Colonic mucosa (tissue), 4 donors: ENCODE measurements at regions not wholly inside any gene's neighbourhood (a gene's known extent, or its start where the extent isn't known, plus 50 kb on each side); places are given as distances from the start of the nearest gene placed in this dataset.

Experiments used
- DNase-seq: peaks from one replicate; pipeline ENCODE4 v3.0.0-alpha.2; 2020
- H3K27ac ChIP-seq: fragments of 200-600 bp; one replicate; pipeline ENCODE4 v1.8.0; 2021
- H3K27me3 ChIP-seq: fragments of 200-600 bp; one replicate; pipeline ENCODE4 v1.8.0; 2021
- H3K36me3 ChIP-seq: fragments of 200-600 bp; one replicate; pipeline ENCODE4 v1.8.0; 2021
- H3K4me1 ChIP-seq: fragments of 200-600 bp; one replicate; pipeline ENCODE4 v1.8.0; 2021; ENCODE audit warnings: mild to moderate bottlenecking
- H3K4me3 ChIP-seq: fragments of 200-600 bp; one replicate; pipeline ENCODE4 v1.8.0; 2021
- H3K9ac ChIP-seq, 2 donors: one replicate each; pipeline ENCODE4 v1.7.0; 2013; ENCODE audit warnings: control low read depth in 2 of 2, low read depth in 2 of 2, low read length in 2 of 2
- H3K9me3 ChIP-seq: fragments of 200-600 bp; one replicate; pipeline ENCODE4 v1.8.0; 2021
- CTCF ChIP-seq: fragments of 200-600 bp; IDR thresholded peaks from one replicate; pipeline ENCODE4 v1.8.0; 2022; ENCODE audit warnings: antibody characterized with exemption, mild to moderate bottlenecking
- intact Hi-C: fragments of 100-400 bp; cut with DNase I; formaldehyde crosslinking; loops from one replicate; pipeline ENCODE4 v1.14.1; 2022
- donor health status: healthy.
- donor health status: DM: no; HTN: no; CAD: no.
- donor health status: DM: no; HTN: no; CAD: no.

- Histone ChIP-seq H3K27me3 (no peaks in the 10 kb centered on the region), H3K9me3 (no peaks in the 10 kb centered on the region), H3K27ac (no peak overlapping the region), H3K4me1 (no peaks in the 10 kb centered on the region), H3K9ac (no peak overlapping the region), H3K4me3 (no peak overlapping the region), H3K36me3 (no peaks in the 10 kb centered on the region)
- no peak for DNase-seq
- no peak for TF ChIP-seq CTCF
- intact Hi-C loops = no loop called here
Observed at GRCh38 chr2:196435189-196435588, 204.3 kb upstream of the CCDC150 start.

- Histone ChIP-seq H3K27me3 (no peaks in the 10 kb centered on the region), H3K4me3 (no peak overlapping the region), H3K9ac (no peak overlapping the region), H3K4me1 (no peaks in the 10 kb centered on the region), H3K36me3 (no peaks in the 10 kb centered on the region), H3K27ac (no peak overlapping the region), H3K9me3 (no peaks in the 10 kb centered on the region)
- DNase-seq = no peak
- no peak for TF ChIP-seq CTCF
- intact Hi-C loops = no loop called here
Observed at GRCh38 chr2:196437626-196438025, 201.9 kb upstream of the CCDC150 start.

DNA sequence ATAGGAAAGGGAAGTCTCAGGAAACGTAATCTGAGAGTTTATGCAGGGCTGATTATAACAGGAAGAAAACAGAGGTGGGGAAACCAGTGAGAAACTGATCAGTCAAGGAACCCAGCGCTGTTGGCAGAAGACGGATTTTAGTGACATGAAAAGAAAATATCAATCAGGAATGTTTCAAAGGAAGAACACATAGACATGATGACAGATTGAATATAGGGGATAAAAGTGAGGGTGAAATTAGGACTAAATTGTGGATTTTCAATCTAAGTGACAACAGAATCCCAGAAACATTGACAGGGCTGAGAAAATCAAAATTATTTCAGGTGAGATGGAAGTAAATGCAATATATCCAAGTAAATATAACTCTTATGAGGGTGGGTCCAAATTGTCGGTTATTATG, 199.8 kb upstream of the CCDC150 start:
- no peak for DNase-seq
- Histone ChIP-seq H3K9me3 (no peaks in the 10 kb centered on the region), H3K4me3 (no peak overlapping the region), H3K27ac (no peak overlapping the region), H3K4me1 (no peaks in the 10 kb centered on the region), H3K27me3 (no peaks in the 10 kb centered on the region), H3K36me3 (no peaks in the 10 kb centered on the region), H3K9ac (no peak overlapping the region)
- intact Hi-C loops = no loop called here
- no peak for TF ChIP-seq CTCF

GRCh38 chr2:196440413-196440812, 199.1 kb upstream of the CCDC150 start:
- no peak overlapping the region for H3K9ac ChIP-seq
- no peak for DNase-seq
- no peaks in the 10 kb centered on the region for H3K27me3 ChIP-seq
- H3K4me3 ChIP-seq = no peak overlapping the region
- no peaks in the 10 kb centered on the region for H3K9me3 ChIP-seq
- H3K4me1 ChIP-seq = no peaks in the 10 kb centered on the region
- no peak for TF ChIP-seq CTCF
- intact Hi-C loops = no loop called here
- H3K36me3 ChIP-seq = no peaks in the 10 kb centered on the region
- no peak overlapping the region for H3K27ac ChIP-seq

GRCh38 chr2:196441527-196441926, 198.0 kb upstream of the CCDC150 start:
- H3K9me3 ChIP-seq = no peaks in the 10 kb centered on the region
- no peak for TF ChIP-seq CTCF
- no peak overlapping the region for H3K27ac ChIP-seq
- intact Hi-C loops = no loop called here
- H3K4me1 ChIP-seq = no peaks in the 10 kb centered on the region
- DNase-seq = no peak
- H3K27me3 ChIP-seq = no peaks in the 10 kb centered on the region
- H3K36me3 ChIP-seq = no peaks in the 10 kb centered on the region
- H3K9ac ChIP-seq = no peak overlapping the region
- H3K4me3 ChIP-seq = no peak overlapping the region

- no peak for DNase-seq
- Histone ChIP-seq H3K36me3 (no peaks in the 10 kb centered on the region), H3K9me3 (no peaks in the 10 kb centered on the region), H3K9ac (no peak overlapping the region), H3K4me1 (no peaks in the 10 kb centered on the region), H3K27me3 (no peaks in the 10 kb centered on the region), H3K27ac (no peak overlapping the region), H3K4me3 (no peak overlapping the region)
- TF ChIP-seq CTCF = no peak
- intact Hi-C loops = no loop called here
Observed at GRCh38 chr2:196442211-196442610, 197.3 kb upstream of the CCDC150 start.
